HCT116 (cell line): ENCODE measurements at regions not wholly inside any gene's neighbourhood (a gene's known extent, or its start where the extent isn't known, plus 50 kb on each side); places are given as distances from the start of the nearest gene placed in this dataset.

ENCODE experiments used
- CBX3 ChIP-seq: IDR thresholded peaks from 2 replicates; pipeline ENCODE4 v1.6.1; 2012; ENCODE audit warnings: low read depth
- CEBPB ChIP-seq: IDR thresholded peaks from 2 replicates; pipeline ENCODE4 v1.6.1; 2012; ENCODE audit warnings: low read depth
- EZH2 ChIP-seq: fragments of 200-600 bp; sonication (generic); IDR thresholded peaks from 2 replicates; pipeline ENCODE4 v1.6.1; 2017; ENCODE audit warnings: antibody characterized with exemption, mixed run types
- EZH2phosphoT487 ChIP-seq: fragments of 200-600 bp; IDR thresholded peaks from 2 replicates; pipeline ENCODE4 v1.6.1; 2018; ENCODE audit warnings: antibody characterized with exemption, borderline replicate concordance
- JUND ChIP-seq: IDR thresholded peaks from 2 replicates; pipeline ENCODE4 v1.6.1; 2012
- POLR2A ChIP-seq: IDR thresholded peaks from 2 replicates; pipeline ENCODE4 v1.7.0; 2011; ENCODE audit warnings: borderline replicate concordance; ENCODE audit not compliant: insufficient read depth, insufficient read length; ENCODE audit errors: extremely low read depth
- POLR2AphosphoS5 ChIP-seq: IDR thresholded peaks from 2 replicates; pipeline ENCODE4 v1.6.1; 2011; ENCODE audit warnings: mild to moderate bottlenecking, low read depth, low read length, moderate library complexity
- RAD21 ChIP-seq: IDR thresholded peaks from 2 replicates; pipeline ENCODE4 v1.6.1; 2012; ENCODE audit warnings: low read depth, mild to moderate bottlenecking
- TF ChIP-seq, protein P1 (sequence below): IDR thresholded peaks from 2 replicates; pipeline ENCODE4 v1.6.1; 2011; ENCODE audit warnings: mild to moderate bottlenecking, low read length, moderate library complexity; ENCODE audit not compliant: insufficient replicate concordance; ENCODE audit errors: extremely low read depth
- TF ChIP-seq, protein P2 (sequence below), 3 experiments: fragments of 200-600 bp in 1 of 3; sonication (generic) in 1 of 3; IDR thresholded peaks in 2 of 3; conservative IDR thresholded peaks in 1 of 3; 2 replicates each; pipeline ENCODE4 v1.5.1; 2012 to 2017; ENCODE audit warnings: low read depth in 2 of 3, low read length in 2 of 3, antibody characterized with exemption in 1 of 3, borderline replicate concordance in 1 of 3, control low read depth in 1 of 3, mild to moderate bottlenecking in 1 of 3, mixed read lengths in 1 of 3, mixed run types in 1 of 3, moderate library complexity in 1 of 3; ENCODE audit not compliant: insufficient read depth in 1 of 3
- TF ChIP-seq, protein P3 (sequence below): IDR thresholded peaks from 2 replicates; pipeline ENCODE4 v1.6.1; 2012; ENCODE audit warnings: low read depth

DNA sequence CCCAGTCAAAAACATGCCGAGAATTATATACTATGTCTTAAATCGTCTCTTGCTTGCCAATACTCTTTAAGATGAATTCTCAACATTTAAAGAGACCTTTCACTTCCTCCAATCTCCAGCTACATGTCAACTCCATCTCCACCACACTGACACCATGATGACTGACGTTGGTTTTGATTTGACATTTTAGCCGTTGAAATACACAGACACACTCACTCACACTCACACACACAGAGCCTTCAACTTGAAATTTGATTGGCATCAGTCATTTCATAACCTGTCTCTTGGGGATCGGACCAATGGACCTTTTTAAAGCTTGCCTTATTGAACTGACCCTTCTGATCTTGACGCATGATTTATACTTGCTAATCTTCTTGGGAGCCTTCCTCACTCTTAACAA, 230.8 kb upstream of the PIK3C3 start:
- TF ChIP-seq POLR2A (no peak), EZH2 (no peak), CEBPB (no peak), EZH2phosphoT487 (no peak), POLR2AphosphoS5 (no peak), CBX3 (no peak), RAD21 (no peak), JUND (no peak)
- TF ChIP-seq, protein P1, sequence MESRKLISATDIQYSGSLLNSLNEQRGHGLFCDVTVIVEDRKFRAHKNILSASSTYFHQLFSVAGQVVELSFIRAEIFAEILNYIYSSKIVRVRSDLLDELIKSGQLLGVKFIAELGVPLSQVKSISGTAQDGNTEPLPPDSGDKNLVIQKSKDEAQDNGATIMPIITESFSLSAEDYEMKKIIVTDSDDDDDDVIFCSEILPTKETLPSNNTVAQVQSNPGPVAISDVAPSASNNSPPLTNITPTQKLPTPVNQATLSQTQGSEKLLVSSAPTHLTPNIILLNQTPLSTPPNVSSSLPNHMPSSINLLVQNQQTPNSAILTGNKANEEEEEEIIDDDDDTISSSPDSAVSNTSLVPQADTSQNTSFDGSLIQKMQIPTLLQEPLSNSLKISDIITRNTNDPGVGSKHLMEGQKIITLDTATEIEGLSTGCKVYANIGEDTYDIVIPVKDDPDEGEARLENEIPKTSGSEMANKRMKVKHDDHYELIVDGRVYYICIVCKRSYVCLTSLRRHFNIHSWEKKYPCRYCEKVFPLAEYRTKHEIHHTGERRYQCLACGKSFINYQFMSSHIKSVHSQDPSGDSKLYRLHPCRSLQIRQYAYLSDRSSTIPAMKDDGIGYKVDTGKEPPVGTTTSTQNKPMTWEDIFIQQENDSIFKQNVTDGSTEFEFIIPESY, result no peak
- TF ChIP-seq, protein P2, sequence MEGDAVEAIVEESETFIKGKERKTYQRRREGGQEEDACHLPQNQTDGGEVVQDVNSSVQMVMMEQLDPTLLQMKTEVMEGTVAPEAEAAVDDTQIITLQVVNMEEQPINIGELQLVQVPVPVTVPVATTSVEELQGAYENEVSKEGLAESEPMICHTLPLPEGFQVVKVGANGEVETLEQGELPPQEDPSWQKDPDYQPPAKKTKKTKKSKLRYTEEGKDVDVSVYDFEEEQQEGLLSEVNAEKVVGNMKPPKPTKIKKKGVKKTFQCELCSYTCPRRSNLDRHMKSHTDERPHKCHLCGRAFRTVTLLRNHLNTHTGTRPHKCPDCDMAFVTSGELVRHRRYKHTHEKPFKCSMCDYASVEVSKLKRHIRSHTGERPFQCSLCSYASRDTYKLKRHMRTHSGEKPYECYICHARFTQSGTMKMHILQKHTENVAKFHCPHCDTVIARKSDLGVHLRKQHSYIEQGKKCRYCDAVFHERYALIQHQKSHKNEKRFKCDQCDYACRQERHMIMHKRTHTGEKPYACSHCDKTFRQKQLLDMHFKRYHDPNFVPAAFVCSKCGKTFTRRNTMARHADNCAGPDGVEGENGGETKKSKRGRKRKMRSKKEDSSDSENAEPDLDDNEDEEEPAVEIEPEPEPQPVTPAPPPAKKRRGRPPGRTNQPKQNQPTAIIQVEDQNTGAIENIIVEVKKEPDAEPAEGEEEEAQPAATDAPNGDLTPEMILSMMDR (IDR thresholded peaks at IDR 0.05 in 2 of 3, conservative IDR thresholded peaks at IDR 0.05 in 1 of 3; ENCODE audit: borderline replicate concordance in 1 of 3, insufficient read depth in 1 of 3, low read depth in 2 of 3, low read length in 2 of 3), result no peak
- TF ChIP-seq, protein P3, sequence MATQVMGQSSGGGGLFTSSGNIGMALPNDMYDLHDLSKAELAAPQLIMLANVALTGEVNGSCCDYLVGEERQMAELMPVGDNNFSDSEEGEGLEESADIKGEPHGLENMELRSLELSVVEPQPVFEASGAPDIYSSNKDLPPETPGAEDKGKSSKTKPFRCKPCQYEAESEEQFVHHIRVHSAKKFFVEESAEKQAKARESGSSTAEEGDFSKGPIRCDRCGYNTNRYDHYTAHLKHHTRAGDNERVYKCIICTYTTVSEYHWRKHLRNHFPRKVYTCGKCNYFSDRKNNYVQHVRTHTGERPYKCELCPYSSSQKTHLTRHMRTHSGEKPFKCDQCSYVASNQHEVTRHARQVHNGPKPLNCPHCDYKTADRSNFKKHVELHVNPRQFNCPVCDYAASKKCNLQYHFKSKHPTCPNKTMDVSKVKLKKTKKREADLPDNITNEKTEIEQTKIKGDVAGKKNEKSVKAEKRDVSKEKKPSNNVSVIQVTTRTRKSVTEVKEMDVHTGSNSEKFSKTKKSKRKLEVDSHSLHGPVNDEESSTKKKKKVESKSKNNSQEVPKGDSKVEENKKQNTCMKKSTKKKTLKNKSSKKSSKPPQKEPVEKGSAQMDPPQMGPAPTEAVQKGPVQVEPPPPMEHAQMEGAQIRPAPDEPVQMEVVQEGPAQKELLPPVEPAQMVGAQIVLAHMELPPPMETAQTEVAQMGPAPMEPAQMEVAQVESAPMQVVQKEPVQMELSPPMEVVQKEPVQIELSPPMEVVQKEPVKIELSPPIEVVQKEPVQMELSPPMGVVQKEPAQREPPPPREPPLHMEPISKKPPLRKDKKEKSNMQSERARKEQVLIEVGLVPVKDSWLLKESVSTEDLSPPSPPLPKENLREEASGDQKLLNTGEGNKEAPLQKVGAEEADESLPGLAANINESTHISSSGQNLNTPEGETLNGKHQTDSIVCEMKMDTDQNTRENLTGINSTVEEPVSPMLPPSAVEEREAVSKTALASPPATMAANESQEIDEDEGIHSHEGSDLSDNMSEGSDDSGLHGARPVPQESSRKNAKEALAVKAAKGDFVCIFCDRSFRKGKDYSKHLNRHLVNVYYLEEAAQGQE, result no peak
